HG03432 (cell line): ENCODE measurements at regions not wholly inside any gene's neighbourhood (a gene's known extent, or its start where the extent isn't known, plus 50 kb on each side); places are given as distances from the start of the nearest gene placed in this dataset.

ENCODE experiments used
- ATAC-seq: cut with Tn5 transposase; IDR thresholded peaks from one replicate; pipeline ENCODE4 v1.9.1; 2021; ENCODE audit warnings: mild to moderate bottlenecking, moderate library complexity; ENCODE audit not compliant: unreplicated experiment

- ATAC-seq = no peak
Observed at GRCh38 chr10:111872591-111872990, 311.0 kb downstream of the GPAM start.

GRCh38 chr10:111873041-111873440, 310.5 kb downstream of the GPAM start:
- ATAC-seq = no peak

GRCh38 chr10:111873621-111874135, 309.9 kb downstream of the GPAM start:
- no peak for ATAC-seq

- no peak for ATAC-seq
Observed at GRCh38 chr10:111874576-111874975, 309.0 kb downstream of the GPAM start.

GRCh38 chr10:111875725-111876124, 307.8 kb downstream of the GPAM start:
- no peak for ATAC-seq

- ATAC-seq = no peak
Observed at GRCh38 chr10:111877258-111877657, 306.3 kb downstream of the GPAM start.

- no peak for ATAC-seq
Observed at GRCh38 chr10:111879969-111880368, 303.6 kb downstream of the GPAM start.

GRCh38 chr10:111885046-111885445, 298.5 kb downstream of the GPAM start:
- no peak for ATAC-seq

GRCh38 chr10:111885919-111886318, 297.6 kb downstream of the GPAM start:
- no peak for ATAC-seq

- ATAC-seq = no peak
Observed at GRCh38 chr10:111887266-111887665, 296.3 kb downstream of the GPAM start.

- no peak for ATAC-seq
Observed at GRCh38 chr10:111890046-111890445, 293.5 kb downstream of the GPAM start.

GRCh38 chr10:111916011-111916410, 267.6 kb downstream of the GPAM start:
- ATAC-seq = no peak

GRCh38 chr10:111921821-111922220, 261.7 kb downstream of the GPAM start:
- ATAC-seq = no peak

- ATAC-seq = no peak
Observed at GRCh38 chr10:111923032-111923431, 260.5 kb downstream of the GPAM start.

- no peak for ATAC-seq
Observed at GRCh38 chr10:111926286-111926685, 257.3 kb downstream of the GPAM start.

GRCh38 chr10:111933937-111934336, 249.6 kb downstream of the GPAM start:
- no peak for ATAC-seq

- no peak for ATAC-seq
Observed at GRCh38 chr10:111934931-111935330, 248.6 kb downstream of the GPAM start.

- ATAC-seq = no peak
Observed at GRCh38 chr10:111936143-111936542, 247.4 kb downstream of the GPAM start.

- no peak for ATAC-seq
Observed at GRCh38 chr10:111944331-111944730, 239.2 kb downstream of the GPAM start.

- no peak for ATAC-seq
Observed at GRCh38 chr10:111953949-111954348, 229.6 kb downstream of the GPAM start.

GRCh38 chr10:111954386-111954785, 229.2 kb downstream of the GPAM start:
- no peak for ATAC-seq

GRCh38 chr10:111956841-111957240, 226.7 kb downstream of the GPAM start:
- ATAC-seq = no peak

GRCh38 chr10:111962951-111963350, 220.6 kb downstream of the GPAM start:
- no peak for ATAC-seq

- no peak for ATAC-seq
Observed at GRCh38 chr10:111967116-111967515, 216.4 kb downstream of the GPAM start.
